Iris pigment epithelial cell (primary cell): ENCODE measurements at regions not wholly inside any gene's neighbourhood (a gene's known extent, or its start where the extent isn't known, plus 50 kb on each side); places are given as distances from the start of the nearest gene placed in this dataset.
"Not testable (repeated sequence)": the region's sequence is repeated elsewhere in the genome, so short reads cannot be mapped to it uniquely, and the experiment has no call there.

Experiments used
- DNase-seq: peaks from one replicate; pipeline ENCODE4 v3.0.0-alpha.2; 2011; ENCODE audit warnings: low read depth

DNA sequence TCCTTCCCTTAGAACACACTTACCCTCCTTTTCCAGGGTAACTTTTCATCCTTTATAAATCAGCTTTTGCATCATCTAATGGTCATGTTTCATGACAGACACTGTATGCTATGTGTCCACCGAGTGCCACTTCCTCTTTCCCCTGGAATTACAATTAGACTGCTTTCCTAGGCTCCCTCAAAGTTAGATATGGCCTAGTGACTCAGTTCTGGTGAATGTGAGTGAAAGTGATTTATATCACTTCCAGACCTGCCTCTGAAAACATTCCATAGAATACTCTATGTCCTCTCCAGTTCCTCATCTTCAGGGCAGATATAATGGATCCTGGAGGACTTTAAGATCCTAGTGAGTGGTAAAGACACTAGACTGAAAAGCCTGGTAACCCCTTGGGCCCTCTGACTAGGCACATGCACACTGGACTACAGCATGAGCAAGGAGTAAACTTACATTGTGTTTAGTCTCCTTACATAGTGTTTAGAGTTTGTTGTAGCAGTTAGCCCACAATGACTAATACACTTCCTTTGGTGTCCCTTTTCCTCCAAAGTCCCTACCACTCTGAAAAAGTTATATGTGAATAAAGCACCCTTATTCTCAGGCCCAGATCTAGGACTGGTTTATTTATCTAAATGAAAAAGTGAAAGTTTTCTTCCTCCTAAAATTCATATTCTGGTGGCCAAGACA is 59.3 kb downstream of the GPR88 start:
- DNase-seq = peak; percentile 85

DNA sequence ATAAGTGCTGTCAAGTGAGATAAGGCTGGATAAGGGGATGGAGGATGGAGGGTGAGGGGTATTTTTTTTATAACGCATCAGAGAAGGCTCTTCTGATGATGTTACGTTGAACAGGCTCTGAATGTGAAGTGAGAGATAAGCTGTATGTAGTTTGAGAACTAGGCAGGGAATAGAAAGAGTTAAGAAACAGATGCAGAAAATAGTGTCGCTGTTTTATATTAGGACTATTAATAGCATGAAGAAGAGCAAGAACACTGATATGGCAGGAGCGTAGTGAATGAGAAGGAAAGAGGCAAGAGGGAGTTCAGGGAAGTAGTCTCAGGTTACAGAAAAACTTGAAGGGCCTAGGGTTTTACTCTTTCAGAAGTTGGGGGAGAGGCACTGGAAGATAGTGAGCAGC is 59.8 kb downstream of the GPR88 start:
- peak; percentile 35 for DNase-seq

DNA sequence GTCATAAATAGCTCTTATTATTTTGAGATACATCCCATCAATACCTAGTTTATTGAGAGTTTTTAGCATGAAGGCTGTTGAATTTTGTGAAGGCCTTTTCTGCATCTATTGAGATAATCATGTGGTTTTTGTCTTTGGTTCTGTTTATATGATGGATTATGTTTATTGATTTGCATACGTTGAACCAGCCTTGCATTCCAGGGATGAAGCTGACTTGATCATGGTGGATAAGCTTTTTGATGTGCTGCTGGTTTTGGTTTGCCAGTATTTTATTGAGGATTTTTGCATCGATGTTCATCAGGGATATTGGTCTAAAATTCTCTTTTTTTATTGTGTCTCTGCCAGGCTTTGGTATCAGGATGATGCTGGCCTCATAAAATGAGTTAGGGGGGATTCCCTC is 62.4 kb downstream of the GPR88 start:
- not testable (repeated sequence) for DNase-seq

DNA sequence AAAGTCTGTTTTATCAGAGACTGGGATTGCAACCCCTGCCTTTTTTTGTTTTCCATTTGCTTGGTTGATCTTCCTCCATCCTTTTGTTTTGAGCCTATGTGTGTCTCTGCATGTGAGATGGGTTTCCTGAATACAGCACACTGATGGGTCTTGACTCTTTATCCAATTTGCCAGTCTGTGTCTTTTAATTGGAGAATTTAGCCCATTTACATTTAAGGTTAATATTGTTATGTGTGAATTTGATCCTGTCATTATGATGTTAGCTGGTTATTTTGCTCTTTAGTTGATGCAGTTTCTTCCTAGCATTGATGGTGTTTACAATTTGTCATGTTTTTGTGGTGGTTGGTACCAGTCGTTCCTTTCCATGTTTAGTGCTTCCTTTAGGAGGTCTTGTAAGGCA is 64.1 kb downstream of the GPR88 start:
- DNase-seq = not testable (repeated sequence)

DNA sequence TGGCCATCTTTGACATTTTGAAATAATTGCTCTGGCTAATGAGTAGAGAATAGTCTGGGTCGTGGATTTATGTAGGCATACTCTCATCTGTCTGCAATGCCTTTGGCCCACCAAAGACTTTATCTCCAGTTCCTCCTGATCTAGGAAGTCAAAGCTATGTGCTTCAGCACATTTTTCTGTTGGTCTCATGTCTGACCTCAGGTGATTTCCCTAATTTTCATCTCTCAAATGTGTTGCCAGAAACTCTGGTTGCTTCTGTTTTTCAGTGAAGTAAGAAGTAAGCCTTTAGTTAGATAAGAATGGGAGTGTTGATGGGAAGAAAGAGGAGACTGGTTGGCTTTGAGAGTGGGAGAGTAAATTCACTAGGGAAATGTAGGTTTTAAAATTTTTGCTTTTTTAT is 66.4 kb downstream of the GPR88 start:
- no peak for DNase-seq

DNA sequence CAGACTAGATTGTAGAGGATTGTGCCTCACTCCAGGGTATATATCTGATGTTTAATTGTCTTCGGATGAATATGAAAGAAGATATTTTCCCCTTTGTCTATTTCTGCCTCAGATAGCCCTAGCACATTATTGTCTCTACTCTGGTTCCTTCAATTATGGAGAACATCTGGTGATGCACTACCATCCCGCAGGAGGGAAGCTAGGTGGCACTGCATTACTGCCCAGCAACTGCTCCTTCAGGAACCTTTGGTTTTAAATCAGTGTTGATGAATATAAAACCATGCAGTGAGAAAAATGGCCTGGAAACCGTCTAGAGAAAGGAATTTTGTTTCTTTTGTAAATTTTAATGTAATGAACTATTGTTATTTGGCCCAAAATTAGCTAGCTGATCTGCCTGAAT is 68.5 kb downstream of the GPR88 start:
- DNase-seq = peak; percentile 69

DNA sequence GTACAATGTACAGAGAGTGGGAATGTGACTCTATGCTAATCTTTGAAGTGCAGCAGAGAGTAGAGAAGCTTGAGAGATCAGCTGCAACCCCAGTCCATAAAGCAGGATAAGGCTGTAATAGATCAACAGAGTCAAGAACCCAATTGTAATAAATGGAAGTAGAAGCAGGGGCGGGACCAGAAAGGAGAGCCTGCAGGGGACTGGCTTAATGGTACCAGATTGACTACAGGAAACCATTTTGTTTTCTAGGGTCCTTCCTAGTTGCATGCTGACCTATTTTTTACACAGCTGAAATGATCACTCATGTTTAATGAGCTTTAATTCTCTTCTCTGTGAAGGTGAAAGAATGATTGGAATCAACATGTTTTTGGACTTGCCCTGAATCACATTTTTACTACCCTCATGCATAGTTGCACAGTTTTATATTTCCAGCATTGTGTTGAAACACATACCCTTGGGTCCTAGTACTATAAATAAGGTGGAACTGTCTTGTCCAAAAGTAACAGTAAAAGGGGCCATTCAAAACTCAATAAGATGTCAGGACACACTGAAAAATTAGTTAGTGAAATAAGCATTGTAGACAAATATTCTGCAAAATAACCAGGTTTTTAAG is 69.8 kb downstream of the GPR88 start:
- peak; percentile 4 for DNase-seq

DNA sequence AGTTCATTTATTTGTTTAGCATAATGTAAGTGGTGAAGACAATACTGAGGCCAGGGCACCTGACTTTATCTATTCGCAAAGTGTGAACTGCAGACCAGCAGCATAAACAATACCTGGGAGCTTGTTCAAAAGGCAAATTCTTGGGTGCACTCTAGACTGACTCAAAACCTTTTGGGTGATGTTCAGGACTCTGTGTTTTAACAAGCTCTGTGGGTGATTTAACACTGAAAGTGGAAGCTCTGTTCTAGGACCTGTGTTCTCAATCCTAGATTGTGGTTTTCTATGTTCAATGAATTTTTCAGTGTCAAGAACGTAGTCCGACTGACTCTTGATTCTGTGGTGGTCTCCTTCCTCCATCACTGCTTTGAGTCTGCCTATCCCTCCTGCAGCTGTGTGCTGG is 71.9 kb downstream of the GPR88 start:
- DNase-seq = no peak

DNA sequence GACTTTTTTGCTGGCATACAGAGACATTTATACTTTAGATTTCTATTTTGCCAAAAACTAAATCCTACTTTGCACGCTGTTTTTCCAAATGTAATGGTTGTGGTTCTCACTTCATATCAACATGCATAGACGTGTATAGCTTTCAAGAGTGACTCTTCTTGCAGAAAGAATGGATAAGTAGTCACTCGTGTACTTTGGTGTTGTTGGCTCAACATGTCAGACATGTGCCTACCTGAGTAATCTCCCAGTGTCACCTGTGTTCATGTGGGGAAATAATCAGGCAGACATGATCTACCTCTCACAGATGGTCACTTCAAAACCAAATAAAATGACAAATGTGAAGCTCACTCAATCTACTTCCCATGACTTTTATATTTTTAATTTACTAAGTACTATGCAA is 73.1 kb downstream of the GPR88 start:
- no peak for DNase-seq

DNA sequence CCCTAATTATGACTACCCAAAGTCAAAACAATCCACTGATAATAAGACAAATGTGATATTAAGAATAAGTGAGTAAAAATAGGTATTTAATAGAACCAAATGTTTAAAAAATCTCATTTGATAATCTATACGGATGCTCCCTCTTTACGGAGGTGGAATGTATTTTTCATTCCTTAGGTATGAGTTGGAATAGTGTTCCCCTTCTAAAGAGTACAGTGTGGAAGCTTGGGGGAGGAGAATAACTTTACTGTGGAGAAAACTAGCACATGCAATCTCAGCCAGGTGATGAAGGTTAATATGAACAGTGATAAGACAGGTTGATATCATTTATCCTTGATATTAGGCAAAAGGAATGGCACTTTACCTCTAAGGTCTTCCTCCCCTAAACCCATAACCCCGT is 74.6 kb downstream of the GPR88 start:
- peak; percentile 9 for DNase-seq

DNA sequence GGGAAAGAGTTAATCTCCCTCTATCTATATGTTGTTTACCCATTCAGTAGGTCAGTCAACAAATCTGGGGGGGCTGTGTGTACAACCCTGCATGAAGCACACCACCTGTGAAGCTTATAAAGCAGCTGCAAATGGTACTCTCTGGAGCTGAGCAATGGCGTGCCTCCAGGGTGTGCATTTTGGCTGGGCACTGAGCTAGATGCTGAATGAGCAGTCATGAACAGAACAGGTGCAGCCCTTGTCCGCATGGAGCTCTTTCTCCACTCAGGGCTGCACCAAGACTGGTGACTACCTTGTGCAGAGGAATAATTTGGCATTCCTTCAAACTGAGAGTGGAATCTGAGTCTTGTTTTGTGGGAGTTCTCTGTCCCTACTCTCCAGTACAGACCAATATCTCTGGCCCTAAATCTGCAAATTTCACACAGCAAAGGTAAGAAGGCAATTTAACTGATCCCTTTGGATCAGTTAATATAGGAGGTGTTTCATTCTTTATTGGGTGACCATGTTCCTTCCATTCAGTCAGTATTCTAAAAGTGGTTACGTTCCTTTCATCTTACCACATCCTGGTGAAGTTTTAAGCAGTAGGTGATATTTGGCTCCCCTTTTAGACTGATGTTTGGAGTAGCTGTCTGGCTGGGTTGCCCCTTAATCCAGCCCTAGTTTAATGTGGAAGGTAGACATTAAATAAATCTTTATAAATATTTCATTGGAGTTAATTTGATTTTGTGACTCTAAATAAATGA is 76.0 kb downstream of the GPR88 start:
- no peak for DNase-seq

DNA sequence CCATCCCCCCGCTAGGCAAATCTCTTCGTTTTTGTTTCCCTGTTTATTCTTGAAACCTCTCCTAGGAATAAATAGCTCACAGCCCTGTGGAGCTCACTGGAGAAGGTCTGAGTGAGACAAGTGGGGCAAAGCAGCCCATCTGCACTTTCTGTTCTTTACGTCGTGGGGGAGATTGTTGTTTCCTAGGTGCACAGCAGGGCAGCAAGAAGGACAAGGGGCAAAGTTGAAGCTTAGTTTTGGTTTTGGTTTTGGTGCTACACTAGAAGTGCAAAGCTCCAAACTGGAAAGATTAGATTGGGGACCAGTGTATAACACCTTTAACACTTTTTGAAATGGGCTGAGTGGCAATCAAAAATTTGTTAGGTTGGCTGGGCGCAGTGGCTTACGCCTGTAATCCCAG is 76.6 kb downstream of the GPR88 start:
- DNase-seq = no peak

DNA sequence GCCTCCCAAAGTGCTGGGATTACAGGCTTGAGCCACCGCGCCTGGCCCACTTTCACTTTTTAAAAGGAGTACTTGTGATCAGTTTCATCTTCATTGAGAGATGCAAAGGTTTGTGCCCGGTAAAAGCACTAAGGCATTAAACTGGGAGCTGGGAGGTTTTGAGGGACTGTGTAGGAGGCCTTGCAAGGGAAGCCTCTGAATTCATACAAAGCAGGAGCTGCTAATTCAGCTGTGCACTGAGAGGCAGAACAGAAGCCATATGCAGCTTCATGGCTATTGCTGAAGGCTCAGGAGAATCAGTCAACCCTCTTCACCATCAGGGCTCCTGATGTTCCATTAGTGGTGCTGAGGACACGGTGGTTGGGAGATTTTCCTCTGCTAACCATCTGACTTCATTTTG is 77.7 kb downstream of the GPR88 start:
- DNase-seq = no peak

DNA sequence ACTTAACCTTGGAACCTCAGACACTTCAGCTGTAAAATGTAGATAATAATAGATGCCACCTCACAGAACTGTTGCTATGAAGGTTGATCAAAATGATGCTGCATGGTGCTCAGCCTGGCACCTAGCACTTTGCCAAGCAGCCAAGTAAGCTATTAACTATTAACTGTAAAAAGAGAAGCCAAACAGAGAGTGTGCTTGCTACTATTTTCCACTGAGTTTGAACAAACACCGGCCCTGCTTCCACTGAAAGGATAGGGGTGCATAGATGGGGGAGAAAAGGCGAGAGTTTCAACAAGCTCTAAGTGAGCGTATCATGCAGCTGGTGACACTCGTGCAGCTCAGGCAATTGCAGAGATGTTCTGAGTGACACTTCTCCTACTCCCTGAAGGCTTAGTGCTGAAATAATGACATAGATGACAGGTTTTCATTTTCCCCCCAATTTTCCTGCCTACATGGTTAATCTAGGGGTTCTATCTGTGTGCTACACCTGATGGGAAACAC is 78.2 kb downstream of the GPR88 start:
- DNase-seq = no peak

DNA sequence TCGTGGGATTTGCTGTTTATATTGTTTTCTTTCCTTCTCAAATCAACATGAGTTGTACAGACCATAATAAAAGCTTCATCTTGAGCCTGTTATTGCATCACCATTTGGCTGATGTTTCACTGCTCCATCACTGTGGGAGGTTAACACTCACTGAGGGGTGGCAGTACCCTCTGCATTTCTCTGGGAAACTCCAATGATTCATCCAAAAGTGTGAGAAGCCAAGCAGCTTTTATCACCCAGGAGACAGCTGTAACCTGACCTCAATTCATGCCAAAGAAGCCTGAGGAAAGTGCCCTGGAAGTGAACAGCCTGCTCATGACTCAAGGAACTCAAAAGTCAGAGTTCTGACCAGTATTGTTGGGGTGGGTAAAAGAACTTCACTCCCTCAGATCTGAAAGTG is 84.1 kb downstream of the GPR88 start:
- DNase-seq = peak; percentile 99

DNA sequence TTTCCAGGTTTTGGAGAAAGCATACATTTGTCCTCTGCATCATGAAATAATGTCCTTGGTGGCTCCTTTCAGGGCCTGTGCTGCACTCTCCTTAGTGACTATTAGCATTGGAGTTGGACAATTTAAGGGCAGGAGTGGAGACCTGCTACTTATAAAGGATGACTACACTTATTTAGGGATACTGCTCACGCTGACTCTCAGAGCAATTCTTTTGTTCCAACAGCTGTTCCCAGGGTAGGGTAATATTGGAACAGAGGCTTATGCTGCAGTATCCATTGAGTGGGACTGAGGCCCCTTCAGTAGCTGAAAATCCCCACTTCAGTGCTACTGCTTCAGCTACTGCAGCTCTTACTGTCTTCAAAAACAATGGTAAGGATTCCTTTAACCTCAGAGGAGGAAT is 84.6 kb downstream of the GPR88 start:
- no peak for DNase-seq

DNA sequence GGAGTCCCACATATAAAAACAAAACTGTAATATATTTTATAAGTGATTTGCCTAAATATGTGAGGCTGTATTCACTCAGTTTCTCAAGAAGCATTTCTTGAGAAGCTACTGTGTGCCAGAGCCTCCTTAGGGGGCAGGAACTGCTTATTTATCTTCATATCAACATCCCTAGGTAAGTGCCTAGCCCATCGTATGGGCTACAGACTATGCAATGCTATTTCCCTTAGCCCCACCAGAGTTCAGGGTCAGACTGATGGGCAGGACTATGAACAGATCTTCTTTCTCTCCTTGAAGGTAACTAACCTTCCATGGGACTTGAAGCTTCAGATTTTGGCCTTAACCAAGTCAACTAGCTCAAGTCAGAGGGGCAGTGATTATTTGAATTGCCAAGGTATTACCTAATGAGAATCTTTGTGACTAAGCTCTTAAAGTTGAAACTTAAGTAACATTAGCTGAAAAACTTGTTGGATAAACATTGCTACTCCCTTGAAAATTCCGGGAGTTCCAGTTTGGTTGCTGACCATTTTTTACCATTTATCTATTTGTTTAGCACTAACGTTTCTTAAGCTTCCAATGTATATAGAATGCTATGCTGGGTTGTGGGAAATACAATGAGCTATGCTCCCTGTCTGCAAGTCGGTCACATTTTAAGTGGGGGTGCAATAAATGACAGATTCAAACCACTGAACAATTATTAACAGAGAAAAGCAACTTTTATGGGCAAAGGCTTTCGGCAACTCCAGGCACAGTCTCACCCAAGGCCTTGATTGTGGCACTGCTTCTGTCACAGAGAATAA is 85.2 kb downstream of the GPR88 start:
- DNase-seq = peak; percentile 91

DNA sequence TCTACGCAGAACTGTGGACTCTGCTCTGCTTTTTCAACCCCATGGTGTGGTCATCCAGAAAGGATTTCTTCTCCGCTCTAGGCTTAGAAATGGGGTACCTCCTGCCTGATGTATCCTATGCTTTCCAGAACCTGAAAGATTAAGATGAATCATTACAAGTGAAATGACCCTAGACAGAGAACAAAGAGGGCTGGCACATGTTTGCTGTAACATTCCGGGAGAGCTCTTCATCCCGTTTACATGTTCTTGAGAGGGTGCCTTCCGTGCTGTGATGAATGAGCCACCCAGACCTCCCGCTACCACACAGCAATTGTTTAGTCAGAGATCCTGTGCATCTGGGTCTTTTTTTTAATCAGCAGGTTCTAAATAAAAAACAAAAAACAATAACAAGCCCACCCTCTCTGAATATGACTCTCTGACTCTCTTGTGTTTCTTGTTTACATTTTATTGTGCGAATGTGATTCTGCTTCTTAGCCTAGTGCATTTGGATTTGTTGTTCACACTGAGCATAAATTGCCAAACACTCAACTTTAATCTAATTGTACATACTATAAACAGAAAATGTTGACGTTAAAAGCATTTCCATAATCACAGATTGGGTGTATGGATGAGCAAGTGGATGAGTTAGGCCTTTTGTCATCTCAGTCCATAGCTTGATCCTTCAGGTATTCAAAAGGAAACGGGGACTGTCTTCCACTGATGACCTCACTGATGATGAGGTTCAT is 87.1 kb downstream of the GPR88 start:
- DNase-seq = peak; percentile 80

DNA sequence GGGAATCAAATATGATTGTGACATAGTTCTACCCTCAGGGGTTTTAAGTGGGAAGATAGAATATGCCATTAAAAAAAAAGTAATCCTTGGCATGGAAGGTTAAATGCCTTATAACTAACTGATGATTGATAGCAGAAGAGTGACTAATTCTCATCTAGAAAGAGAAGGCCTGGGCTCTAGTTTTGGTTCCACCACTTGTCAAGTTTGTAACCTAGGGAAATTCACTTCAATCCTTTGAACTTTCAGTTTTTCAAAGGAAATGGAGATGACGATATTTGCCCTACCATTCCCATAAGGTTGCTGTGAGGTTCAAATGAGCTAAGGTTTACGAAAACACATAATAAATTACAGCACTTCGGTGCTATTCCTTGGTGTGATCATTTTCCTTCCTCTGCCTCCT is 88.5 kb downstream of the GPR88 start:
- DNase-seq = no peak

DNA sequence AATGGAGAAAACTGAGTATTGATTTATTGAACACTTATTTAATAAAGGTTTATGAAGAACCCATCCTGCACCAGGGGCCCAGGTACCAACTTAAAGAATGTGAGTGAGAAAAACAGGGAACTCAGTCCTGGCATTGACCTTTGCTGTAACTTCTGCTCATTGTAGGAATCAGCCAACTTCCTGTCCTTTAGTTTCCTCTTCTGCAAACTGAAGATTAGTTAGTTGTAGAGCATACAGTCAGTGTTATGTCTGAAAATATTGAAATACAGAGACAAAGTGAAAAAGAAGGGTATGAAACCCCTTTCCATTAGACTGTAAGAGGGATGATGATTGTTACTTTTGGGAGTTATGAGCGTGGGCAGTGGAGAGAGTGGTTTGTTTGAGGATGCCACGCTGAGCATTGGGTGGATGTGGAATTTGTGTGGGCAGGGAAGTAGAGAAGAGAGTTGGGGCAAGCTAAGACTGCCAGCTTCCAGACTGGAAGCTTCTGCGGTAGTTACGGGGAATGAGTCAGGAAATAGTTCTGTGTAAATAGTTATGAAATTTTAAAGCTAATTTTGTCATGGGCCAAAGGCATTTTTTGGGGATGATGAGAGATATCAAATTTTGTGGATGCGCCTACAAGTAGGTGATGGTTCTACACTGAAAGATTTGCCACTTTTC is 89.2 kb downstream of the GPR88 start:
- peak; percentile 88 for DNase-seq

DNA sequence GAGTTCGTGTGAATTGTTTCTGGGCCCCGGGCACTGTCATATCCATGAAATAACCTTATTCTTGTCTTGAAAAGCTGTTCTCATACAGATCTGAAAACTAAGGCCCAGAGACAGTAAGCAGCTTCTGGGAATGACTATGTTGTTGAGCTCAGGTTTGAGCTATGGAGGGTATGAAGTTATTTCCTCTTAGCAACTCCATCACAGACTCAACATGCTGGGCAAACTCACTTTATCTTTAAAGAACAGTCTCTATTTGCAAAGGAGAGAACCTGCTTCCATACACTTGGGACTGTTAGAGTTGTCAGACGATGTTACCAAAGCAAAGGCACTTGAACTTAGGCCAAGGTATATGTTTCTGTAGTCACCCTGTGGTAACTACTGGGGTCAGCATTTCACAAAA is 90.0 kb downstream of the GPR88 start:
- peak; percentile 48 for DNase-seq
